ENCODE measurements at regions not wholly inside any gene's neighbourhood (a gene's known extent, or its start where the extent isn't known, plus 50 kb on each side); places are given as distances from the start of the nearest gene placed in this dataset.

DNA sequence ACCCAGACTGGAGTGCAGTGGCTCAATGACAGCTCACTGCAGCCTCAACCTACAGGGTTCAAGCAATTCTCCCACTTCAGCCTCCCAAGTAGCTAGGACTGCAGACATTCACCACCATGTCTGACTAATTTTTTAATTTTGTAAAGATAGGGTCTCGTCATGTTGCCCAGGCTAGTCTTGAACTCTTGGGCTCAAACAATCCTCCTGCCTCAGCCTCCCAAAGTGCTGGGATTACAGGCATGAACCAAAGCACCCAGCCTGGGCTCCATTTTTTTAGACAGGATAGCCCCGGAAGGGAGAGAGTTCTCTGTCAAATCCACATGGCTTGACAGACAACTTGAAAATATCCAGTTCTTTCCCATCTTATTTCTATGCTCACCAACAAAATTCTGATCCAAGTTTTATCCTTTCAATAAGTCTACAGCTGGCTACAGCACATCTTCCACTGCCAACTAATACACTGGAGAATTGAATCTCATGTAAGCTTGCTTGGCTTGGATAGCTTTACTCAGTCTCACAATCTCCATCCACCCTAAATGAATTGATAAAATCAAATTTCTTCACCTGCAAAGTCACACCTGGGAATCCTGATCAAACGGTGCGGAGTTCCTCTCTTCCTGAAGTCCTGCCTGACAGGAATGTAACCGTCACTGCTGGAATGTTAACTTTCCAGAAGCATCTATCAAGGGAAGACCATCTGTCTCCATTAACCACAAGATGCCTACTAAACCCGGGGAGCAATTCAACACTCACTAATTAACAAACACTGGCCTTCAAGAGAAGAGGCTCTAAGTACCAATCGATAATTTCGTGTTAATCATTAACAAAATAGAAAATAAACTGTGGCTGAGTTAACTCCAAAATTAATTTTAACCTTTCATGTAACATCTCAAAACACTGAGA is 239.7 kb upstream of the MKLN1 start:
- TF ChIP-seq EP300 (IDR thresholded peaks at IDR 0.05) (no peak), CTCF (IDR thresholded peaks at IDR 0.05) (no peak)

Measured in tibial nerve (tissue), 4 donors.